ENCODE measurements at regions not wholly inside any gene's neighbourhood (a gene's known extent, or its start where the extent isn't known, plus 50 kb on each side); places are given as distances from the start of the nearest gene placed in this dataset.
"Not testable (repeated sequence)": the region's sequence is repeated elsewhere in the genome, so short reads cannot be mapped to it uniquely, and the experiment has no call there.

DNA sequence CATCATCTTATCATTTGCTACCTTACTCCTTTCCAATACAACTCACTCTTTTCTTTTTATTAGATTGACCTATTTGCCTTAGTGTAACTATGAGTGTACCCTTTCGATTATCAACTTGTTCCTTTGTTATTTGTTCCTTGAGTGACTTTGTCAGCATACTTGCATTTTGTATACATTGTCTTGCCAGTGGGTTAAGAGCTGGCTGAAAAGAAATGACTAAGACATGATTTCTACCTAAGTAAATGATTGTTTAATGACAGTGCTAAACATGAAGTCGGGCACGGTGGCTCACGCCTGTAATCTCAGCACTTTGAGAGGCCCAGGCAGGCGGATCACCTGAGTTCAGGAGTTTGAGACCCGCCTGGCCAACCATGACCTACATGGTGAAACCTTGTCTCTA is 1042.3 kb downstream of the TBL1XR1 start:
- no peak for DNase-seq

DNA sequence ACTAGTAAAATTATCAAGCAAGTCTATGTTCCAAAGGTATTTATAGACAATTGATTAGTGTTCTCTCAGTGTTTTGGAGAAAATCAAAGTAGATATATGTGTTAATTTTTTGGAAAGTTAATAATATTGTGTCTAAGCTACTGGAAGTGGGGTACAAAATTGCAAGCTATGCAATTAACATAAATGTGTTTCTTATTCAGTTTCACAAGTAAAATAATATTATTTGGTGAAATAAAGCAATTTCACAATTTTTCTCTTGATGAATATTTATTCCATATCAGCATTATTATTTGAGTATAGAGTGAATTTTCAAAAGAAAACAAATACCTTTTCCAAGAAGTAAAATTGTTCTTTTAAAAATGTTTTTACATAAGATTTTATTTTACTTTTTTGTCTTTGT is 1047.7 kb downstream of the TBL1XR1 start:
- no peak for DNase-seq

DNA sequence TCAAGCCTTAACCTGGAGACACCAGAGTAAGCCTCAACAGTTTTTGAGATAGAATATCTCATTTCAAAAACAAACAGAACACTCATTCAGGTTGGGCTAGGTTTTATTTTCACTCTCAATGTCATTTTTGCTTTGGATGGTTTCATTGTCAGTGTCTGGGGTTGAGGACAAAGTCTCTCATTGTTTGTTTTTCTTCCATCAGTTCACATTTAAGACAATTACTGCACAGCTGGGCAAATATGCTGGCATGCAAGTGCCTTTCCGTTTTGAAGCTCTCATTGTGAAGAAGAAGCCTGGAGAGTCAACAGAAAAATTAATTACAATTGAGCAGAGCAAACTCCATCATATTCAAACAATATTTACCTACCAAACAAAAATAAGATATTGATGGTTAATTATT is 1050.0 kb downstream of the TBL1XR1 start:
- no peak for DNase-seq

DNA sequence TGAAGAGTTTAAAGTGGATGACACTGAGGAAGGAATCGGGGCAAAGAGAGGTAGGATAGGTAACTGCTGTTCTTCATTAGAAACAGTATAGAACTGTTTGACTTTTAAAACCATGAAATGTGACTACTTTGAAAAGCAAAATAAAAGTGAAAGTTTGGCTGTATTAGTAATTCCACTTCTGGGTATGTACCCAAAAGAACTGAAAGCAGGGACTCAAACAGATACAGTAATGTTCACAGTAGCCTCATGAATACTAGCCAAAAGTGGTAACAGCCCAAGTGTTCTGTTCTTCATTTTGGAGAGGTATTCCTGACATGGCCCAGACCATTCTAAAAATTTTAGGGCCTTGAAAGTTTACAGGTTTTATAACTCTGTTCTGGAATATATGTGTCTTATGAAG is 1055.4 kb downstream of the TBL1XR1 start:
- no peak for DNase-seq

DNA sequence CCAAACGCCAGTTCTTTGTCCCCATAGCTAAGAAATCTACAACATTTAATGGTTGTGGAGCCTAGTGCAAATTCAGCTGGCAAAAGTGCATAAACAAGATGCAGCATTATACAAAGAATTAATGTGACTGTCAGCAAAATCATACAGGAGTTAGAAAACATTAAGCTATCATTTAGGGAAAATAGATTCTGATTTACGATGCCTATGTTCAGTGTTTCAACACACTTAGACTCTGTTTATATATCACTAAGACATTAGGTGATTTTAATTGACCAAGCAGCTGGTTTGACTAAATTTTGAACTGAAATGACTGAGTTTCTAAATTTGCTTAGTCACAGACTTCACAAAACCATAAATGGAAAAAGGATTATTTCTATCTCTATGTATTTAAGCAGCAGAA is 1076.8 kb downstream of the TBL1XR1 start:
- DNase-seq: no peak

DNA sequence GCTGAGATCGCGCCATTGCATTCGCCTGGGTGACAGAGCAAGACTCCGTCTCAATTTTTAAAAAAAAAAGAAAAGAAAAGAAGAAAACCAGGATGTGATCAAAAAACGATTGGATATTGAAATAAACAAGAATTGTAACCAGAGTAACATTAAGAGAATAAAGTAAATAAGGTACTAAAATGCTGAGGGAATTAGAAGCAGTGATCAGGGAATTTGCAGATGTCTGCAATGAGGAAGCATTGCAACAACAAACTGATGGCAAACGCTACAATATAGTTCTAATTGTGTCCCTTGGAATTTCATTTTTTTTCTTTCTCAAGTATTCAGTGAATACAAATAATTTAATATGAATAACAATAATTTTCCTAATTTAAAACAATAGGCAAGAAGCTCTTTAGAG is 1077.5 kb downstream of the TBL1XR1 start:
- no peak for DNase-seq

DNA sequence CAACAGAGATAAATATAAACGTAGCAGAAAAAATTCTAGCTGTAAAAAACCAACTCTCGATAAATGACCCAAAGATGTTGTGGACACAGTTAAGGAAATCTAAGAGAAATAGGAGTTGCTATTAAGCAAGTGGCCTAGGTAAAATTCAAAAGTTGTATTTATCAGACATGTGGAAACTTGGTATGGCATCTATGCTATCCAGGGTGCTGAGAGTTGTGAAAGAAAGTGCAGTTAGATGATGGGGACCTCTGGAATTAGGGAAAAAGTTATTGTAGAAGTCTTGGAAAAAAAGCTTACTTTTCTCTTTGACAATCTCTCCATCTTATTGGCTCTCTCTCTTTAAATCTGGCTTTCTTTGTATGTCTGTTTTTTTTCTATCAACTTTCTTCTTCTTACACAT is 1090.9 kb downstream of the TBL1XR1 start:
- DNase-seq: no peak

DNA sequence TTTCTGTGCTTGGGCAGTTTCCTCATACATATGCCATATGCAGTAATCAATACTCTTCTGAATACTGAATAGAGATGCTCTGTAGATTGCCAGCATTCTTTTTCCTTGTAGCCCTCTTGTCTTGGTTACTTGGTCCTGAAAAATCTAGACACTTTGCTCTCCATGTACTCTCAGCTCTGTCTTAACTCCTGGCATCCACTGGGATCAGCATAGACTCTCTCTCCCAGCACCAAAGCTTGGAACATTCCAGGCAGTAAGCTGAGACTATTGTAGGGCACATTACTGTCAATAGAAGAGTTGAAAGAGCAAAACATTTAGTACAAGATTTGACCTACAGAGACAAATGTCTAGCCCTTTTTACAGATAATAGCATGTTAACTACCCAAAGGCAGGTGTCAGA is 1100.3 kb downstream of the TBL1XR1 start:
- DNase-seq: no peak

DNA sequence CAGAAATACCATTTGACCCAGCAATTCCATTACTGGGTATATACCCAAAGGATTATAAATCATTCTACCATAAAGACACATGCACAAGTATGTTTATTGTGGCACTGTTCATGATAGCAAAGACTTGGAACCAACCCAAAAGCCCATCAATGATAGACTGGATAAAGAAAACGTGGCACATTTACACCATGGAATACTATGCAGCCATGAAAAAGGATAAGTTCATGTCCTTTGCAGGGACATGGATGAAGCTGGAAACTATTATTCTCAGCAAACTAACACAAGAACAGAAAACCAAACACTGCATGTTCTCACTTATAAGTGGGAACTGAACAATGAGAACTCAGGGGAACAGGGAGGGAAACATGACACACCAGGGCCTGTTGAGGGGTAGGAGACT is 1103.4 kb downstream of the TBL1XR1 start:
- DNase-seq: not testable (repeated sequence)

DNA sequence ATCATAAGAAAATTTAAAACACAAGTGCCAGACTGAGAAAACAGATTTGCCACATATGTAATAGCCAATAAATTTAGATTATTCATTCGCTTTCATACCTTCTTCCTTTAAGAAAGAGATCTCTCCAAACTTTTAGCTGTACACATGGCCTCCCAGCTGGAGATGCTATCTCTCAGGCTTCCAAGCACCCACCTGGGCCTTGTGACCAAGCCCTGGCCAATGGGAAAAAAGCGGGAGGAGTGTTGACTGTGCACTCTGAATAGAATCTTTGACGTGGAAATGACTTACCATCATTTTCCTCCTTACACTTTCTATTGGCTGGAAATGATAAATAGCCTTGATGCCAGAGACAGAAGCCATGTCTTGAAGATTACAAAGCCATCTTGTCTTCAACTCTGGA is 1106.6 kb downstream of the TBL1XR1 start:
- DNase-seq: no peak

DNA sequence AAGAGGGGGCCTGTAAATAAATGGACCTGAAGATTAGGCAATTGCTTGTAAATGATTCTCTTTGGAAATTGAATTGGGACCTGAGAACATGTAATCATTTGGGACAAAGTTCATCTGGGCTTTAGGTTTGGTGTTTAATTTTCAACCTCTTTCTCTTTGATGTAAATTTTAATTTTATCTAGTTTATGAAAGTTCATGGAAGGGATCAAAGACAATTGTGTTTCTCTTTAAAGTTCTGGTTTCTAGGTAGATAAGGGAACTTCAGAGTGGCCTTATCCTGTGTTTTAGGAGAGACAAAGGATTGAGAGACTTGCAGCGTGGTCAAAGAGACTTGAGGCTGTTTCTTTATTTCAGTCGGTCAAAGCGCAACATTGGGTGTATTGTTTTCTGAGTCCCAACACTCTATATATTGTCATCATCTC is 1108.3 kb downstream of the TBL1XR1 start:
- no peak for DNase-seq

DNA sequence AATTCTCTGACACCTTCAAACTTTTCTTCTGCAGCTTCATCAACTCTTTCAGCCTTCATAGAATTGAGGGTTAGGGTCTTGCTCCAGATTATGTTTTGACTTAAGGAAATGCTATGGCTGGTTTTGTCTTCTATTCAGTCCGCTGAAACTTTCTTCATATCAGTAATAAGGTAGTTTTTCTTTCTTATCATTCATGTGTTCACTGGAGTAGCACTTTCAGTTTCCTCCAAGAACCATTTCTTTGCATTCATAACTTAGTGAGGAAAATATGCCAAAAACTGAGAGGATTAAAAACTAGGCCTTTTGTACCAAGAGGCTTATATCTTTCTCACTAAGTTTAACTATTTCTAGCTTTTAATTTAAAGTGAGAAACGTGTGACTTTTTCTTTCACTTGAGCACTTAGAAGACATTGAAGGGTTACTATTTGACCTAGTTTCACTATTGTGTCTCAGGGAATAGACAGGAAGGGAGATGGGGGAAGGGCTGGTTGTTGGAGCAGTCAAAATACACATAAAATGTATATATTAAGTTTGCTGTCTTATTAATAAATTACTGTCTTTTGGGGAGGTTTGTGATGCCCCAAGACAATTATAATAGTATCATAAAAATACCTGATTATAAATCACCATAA is 1110.1 kb downstream of the TBL1XR1 start:
- DNase-seq: no peak

DNA sequence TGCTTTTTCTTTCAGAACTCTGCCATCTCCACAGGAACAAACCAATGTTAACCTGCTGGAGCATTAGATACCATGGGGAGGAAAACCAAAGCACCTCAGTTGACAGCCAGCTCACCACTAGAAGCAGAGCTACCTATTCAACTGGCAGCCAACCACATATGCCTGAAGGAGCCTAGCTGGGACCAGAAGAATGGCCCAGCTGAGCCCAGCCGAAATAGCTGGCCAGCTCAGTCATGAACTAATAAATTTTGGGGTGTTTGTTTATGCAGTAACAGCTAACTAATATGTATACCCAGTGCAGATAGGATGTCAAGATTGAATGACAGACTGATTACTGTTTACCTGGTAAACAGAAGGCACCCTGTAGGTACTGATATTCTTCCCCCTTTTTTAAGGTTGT is 1117.5 kb downstream of the TBL1XR1 start:
- DNase-seq: no peak

DNA sequence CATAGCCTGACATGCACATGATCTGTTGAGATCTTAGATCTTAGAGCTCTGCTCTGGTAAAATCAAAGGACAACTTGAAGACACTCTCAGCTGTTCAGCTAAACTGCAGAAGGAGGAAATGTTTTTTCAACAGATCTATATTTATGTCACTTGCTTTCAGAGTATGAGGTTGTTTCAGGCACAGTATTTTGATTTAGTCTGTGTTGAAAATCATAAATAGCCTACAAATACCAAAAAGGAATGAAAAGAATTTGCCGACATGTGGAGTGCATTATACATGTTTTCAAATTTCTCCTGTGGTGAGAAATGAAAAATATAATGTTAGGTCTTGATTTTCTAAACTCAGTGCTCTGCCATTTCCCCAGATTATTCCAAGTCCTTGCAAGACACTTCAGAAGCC is 1118.4 kb downstream of the TBL1XR1 start:
- DNase-seq: no peak

DNA sequence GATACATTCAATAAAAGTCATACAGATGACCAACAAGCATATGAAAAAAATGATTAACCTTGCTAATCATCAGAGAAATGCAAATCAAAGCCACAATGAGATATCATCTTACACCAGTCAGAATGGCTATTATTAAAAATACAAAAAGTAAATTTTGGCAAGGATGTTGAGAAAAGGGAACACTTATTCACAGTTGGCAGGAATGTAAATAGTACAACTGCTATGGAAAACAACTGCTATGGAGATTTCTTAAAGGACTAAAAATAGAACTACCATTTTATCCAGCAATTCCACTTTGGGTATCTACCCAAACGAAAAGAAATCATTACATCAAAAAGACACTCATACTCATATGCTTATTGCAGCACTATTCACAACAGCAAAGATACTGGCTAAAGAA is 1121.8 kb downstream of the TBL1XR1 start:
- no peak for DNase-seq

DNA sequence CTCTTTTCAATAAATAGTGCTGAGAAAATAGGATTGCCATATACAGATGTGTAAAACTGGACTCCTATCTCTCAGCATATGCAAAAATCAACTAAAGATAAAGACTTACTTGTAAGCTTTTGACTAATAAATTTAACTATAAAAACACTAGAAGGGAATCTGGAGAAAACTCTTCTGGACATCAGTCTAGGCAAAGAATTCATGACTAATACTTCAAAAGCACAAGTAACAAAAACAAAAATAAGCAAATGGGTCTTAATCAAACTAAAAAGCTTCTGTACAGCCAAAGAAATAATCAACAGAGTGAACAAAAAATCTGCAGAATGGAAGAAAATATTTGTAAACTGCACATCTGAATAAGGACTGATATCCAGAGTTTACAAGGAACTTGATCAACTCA is 1122.2 kb downstream of the TBL1XR1 start:
- no peak for DNase-seq

DNA sequence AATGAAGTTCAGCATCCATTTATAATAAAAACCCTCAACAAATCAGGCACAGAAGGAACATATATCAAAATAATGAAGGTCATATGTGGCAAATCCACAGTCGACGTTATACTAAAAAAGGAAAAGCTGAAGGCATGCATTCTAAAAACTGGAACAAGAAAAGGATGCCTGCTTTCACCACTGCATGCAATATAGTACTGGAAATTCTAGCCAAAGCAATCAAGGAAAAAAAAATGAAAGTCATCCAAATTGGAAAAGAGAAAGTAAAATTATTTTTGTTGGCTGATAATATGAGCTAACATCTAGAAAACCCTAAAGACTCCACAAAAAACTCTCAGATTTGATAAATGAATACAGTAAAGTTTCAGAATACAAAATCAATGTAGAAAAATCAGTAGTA is 1123.2 kb downstream of the TBL1XR1 start:
- no peak for DNase-seq

DNA sequence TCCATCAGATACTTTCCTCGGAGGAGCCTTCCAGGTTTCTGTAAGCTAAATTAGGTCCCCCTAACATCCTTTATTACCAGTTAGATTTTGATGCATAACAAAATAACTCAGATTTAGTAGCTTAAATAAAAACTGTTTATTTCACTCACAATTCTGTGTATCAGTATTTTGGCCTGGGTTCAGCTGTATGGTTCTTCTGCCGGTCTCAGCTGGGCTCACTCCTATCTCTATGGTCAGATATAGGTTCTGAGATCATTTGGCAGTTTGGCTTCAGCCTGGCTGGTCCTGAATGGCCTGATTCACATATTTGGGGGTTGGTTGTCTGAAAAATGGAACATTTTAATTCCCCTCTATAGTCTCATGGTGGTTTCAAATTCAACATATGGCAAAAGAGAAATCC is 1125.3 kb downstream of the TBL1XR1 start:
- no peak for DNase-seq

DNA sequence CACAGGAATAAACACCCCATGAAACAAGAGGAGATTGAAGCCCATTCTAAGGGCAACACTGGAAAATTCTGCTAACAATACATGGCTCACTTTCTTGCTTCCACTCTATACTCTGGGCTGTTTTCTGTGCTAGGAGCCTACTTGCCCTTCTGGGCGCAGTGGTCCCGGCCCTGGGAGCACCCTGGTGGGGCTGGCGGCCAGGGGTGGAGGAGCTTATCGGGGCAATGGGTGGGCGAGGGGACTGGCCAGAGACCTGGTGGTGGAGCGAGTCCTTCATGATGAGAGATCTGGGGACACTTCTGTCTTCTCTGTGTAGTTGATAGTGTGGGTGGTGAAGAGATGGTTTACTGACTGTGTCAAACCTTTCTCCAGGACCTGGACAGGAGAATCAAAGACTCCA is 1128.5 kb downstream of the TBL1XR1 start:
- DNase-seq: no peak

DNA sequence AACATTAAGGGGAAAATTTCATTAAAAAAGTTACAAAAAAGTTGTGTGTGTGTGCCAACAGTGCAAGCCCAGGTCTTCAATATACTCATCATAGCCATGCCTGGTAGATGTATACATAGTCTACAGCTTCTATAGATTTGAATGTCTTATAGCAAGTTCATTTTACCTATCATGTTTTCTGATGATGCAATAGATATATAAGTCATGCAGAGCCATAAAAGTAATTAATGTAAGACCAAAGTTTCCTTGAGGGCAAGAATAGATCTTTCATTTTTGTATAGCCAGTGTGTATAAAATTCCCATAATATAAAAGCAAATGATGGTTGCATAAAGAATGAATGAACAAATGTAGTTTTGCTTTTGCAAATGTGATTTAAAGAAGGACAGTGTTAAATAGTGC is 1138.4 kb downstream of the TBL1XR1 start:
- DNase-seq: no peak

DNA sequence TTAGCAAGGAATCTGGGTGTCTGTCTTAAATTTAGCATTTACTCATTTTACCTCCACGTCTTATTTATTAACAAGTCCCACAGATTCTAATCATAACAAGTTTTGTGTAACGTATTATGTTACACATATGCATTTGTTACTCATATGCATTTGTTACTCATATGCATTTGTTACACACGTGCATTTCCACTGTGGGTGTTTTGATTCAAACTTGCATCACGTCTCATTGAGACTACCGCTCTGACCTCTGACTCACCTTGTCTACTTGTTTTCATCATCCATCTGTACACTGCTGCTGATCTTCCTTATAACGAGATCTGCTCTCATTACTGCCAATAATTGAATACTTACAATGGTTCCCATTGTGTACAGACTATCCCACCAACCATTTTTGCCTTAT is 1141.4 kb downstream of the TBL1XR1 start:
- no peak for DNase-seq

DNA sequence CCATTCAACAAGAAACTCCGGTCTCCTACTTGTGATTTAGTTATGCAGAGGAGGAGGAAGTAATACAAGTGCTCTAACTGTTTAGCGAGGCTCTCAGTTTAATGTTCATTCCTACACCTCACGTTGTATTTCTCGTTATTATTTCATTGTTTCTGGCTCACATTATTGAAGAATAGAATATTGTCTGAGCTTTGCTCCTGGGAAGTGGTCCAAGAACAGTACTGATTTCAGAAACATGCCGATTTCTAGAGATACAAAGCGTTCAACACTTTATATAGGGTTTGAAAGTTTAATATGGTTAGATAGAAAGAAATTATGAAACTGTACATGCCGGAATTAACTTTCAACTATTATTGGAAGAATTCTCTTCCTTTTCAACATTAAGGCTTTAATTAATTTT is 1145.5 kb downstream of the TBL1XR1 start:
- DNase-seq: no peak

DNA sequence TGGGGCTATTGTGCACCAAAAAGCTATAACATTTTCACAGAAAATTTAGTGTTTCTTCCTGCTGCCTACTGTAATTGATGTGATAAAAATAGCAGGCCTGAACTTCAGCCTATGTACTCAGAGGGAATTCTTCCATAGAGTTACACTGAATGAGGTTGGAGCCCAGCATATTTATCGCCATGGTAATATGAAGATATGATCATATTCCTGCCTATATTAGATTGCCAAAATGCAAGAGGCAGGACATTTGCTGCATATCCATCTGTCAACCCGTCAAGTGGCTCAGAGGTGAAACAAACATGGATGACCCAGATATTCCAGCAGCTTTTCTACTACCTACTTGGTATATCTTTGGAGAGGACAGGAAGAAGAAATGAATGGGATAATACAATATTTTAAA is 1150.6 kb downstream of the TBL1XR1 start:
- no peak for DNase-seq

DNA sequence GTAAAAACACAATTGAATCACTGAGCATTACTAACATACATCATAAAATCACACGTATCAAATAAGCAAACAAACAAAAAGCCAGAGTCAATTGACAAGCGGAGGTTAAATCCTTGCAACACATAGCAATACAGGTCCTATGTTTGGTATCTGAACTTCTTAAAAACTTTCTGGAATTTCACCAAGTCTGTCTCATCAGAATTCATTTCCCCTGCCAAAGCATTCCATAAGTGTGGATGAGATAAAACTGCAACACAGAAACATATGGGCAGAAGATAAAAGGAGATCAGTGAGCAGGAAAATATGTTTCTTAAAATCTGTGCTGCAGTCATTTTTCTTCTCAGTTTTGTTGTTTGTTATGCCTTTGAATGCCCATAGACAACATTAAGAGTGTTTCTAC is 1155.5 kb downstream of the TBL1XR1 start:
- no peak for DNase-seq

DNA sequence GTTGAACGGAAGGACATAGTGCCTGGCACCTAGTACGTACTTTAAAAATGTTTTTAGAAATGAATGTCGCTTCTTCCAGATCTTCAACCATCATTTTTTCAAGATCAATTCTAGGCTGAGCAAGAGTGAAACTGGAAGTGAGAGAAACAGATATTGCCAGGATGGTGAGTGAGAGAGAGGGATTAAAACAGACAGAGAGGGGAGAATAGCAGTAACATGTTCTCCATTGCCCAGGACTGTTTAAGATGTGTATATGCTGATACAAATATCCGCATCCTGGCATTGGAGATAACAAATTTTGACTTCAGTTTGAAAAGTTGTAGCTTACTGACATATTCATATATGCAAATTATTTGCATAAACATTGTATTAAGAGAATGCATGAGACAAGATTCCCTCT is 1156.1 kb downstream of the TBL1XR1 start:
- DNase-seq: no peak

DNA sequence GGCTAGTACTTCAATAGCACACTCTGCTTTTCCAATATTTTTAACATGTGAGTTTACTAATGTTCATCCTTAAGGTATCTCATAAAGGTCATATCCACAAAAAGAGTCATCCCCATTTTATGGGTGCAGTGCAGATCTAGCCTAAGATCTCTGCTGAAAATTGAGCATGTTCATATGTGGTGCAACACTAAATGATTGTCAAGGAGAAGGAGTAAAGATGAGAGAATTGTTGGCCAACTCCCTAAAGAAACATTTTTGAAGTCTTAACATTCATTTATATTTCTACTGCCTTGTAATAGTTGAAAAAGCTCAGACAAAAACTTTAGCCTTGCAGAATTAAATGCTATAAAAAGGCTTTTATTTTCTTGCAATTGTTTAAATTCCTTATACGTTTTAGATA is 1159.6 kb downstream of the TBL1XR1 start:
- DNase-seq: no peak

Measured in suppressor macrophage (primary cell).